ENCODE measurements at regions not wholly inside any gene's neighbourhood (a gene's known extent, or its start where the extent isn't known, plus 50 kb on each side); places are given as distances from the start of the nearest gene placed in this dataset.

DNA sequence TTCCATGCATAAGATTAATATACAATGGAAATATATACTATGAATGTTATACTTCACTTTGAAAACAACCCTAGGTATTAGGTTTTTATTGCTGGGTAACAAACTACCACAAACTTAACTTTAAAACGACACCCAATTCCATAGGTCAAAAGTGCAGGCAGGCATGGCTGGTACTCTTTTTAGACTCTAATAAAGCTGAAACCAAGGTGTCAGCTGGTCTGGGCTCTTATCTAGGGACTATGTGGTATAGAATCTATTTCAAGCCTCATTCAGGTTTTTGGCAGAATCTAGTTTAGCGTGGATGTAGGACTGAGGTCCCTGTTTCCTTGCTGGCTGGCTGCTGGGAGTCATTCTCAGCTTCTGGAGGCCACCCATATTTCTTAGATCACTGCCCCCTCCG is 65.0 kb upstream of the TMEM168 start:
- Histone ChIP-seq H3K4me3 (no peak overlapping the region), H3K79me2 (replicated peaks; ENCODE audit: insufficient read depth) (peaks cover 14% of the 10 kb centered on the region; the same call in 1 of the 2 replicates), H3K27ac (ENCODE audit: low read depth) (no peak overlapping the region), H3K9me2 (ENCODE audit: insufficient read depth) (no peaks in the 10 kb centered on the region), H3K27me3 (ENCODE audit: insufficient read depth) (no peaks in the 10 kb centered on the region), H3F3A (replicated peaks; ENCODE audit: low read depth) (no peaks in the 10 kb centered on the region), H3K36me3 (ENCODE audit: insufficient read depth) (no peaks in the 10 kb centered on the region), H4K20me1 (replicated peaks; ENCODE audit: insufficient read depth) (peaks cover 7% of the 10 kb centered on the region; the same call in 1 of the 2 replicates), H3K4me2 (no peak overlapping the region), H3K4me1 (ENCODE audit: insufficient read depth) (no peaks in the 10 kb centered on the region), H2AFZ (no peak overlapping the region)
- no peak overlapping the region for H3K4me3 Mint-ChIP-seq
- no peaks in the 10 kb centered on the region for H3K9me3 Mint-ChIP-seq
- H3K4me1 Mint-ChIP-seq: peaks cover 6% of the 10 kb centered on the region; the same call in 2 of the 3 replicates
- no peak for TF ChIP-seq JUNB (IDR thresholded peaks at IDR 0.05; ENCODE audit: unreplicated experiment)
- TF ChIP-seq NANOG (IDR thresholded peaks at IDR 0.05; ENCODE audit: borderline replicate concordance): no peak
- no peak overlapping the region for H3K27ac Mint-ChIP-seq
- H3K27me3 Mint-ChIP-seq (ENCODE audit: insufficient read depth, low read depth, poor library complexity): peaks cover under 1% of the 10 kb centered on the region
- no peaks in the 10 kb centered on the region; the same call in 2 of the 3 replicates for H3K36me3 Mint-ChIP-seq (ENCODE audit: low read depth)
- DNase-seq (ENCODE audit: low spot score) (no peak), ATAC-seq (no peak)

DNA sequence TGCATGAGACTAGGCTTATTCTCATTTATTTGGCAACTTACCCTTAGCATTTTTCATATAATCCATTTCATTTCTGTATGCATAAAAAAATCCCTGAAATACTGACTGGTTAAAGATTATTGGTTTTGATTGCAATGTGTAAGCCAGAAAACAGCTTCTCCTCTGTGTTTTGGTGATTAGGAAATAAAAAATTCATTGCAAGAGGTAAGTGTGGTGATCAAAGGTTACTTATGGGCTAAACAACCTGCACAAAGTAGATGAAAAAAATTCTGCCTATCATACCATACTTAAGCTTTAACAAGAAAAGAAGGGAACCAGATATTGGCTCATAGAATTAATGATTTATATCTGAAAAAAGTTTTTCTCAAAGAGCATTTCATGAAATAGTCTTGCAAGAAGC is 64.0 kb upstream of the TMEM168 start:
- H2AFZ ChIP-seq: no peak overlapping the region
- no peak overlapping the region for H3K27ac ChIP-seq (ENCODE audit: low read depth)
- no peaks in the 10 kb centered on the region for H3F3A ChIP-seq (replicated peaks; ENCODE audit: low read depth)
- no peaks in the 10 kb centered on the region for H3K9me2 ChIP-seq (ENCODE audit: insufficient read depth)
- Mint-ChIP-seq H3K4me1 (peaks cover 6% of the 10 kb centered on the region; the same call in 2 of the 3 replicates), H3K36me3 (ENCODE audit: low read depth) (no peaks in the 10 kb centered on the region; the same call in 2 of the 3 replicates), H3K27ac (no peak overlapping the region), H3K27me3 (ENCODE audit: insufficient read depth, low read depth, poor library complexity) (peaks cover 2% of the 10 kb centered on the region), H3K4me3 (no peak overlapping the region), H3K9me3 (no peaks in the 10 kb centered on the region)
- peaks cover 16% of the 10 kb centered on the region; the same call in 1 of the 2 replicates for H3K79me2 ChIP-seq (replicated peaks; ENCODE audit: insufficient read depth)
- peaks cover 7% of the 10 kb centered on the region; the same call in 1 of the 2 replicates for H4K20me1 ChIP-seq (replicated peaks; ENCODE audit: insufficient read depth)
- no peak for ATAC-seq
- no peak overlapping the region for H3K4me3 ChIP-seq
- no peak overlapping the region for H3K4me2 ChIP-seq
- no peaks in the 10 kb centered on the region for H3K36me3 ChIP-seq (ENCODE audit: insufficient read depth)
- no peaks in the 10 kb centered on the region for H3K27me3 ChIP-seq (ENCODE audit: insufficient read depth)
- DNase-seq (ENCODE audit: low spot score): no peak
- H3K4me1 ChIP-seq (ENCODE audit: insufficient read depth): no peaks in the 10 kb centered on the region
- TF ChIP-seq, protein P1, sequence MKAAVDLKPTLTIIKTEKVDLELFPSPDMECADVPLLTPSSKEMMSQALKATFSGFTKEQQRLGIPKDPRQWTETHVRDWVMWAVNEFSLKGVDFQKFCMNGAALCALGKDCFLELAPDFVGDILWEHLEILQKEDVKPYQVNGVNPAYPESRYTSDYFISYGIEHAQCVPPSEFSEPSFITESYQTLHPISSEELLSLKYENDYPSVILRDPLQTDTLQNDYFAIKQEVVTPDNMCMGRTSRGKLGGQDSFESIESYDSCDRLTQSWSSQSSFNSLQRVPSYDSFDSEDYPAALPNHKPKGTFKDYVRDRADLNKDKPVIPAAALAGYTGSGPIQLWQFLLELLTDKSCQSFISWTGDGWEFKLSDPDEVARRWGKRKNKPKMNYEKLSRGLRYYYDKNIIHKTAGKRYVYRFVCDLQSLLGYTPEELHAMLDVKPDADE (IDR thresholded peaks at IDR 0.05): no peak
- TF ChIP-seq ZNF462 (CRISPR knock-in tag; IDR thresholded peaks at IDR 0.05) (no peak), EZH2phosphoT487 (IDR thresholded peaks at IDR 0.05; ENCODE audit: unreplicated experiment) (no peak), POLR2AphosphoS5 (IDR thresholded peaks at IDR 0.05; ENCODE audit: low read depth) (no peak), ZNF114 (CRISPR knock-in tag; IDR thresholded peaks at IDR 0.05) (no peak), STAT1 (IDR thresholded peaks at IDR 0.05; ENCODE audit: unreplicated experiment) (no peak), NANOG (IDR thresholded peaks at IDR 0.05; ENCODE audit: borderline replicate concordance) (no peak), JUNB (IDR thresholded peaks at IDR 0.05; ENCODE audit: unreplicated experiment) (no peak), EZH2 (IDR thresholded peaks at IDR 0.05; ENCODE audit: low read depth, unreplicated experiment) (no peak)
- TF ChIP-seq, protein P2, sequence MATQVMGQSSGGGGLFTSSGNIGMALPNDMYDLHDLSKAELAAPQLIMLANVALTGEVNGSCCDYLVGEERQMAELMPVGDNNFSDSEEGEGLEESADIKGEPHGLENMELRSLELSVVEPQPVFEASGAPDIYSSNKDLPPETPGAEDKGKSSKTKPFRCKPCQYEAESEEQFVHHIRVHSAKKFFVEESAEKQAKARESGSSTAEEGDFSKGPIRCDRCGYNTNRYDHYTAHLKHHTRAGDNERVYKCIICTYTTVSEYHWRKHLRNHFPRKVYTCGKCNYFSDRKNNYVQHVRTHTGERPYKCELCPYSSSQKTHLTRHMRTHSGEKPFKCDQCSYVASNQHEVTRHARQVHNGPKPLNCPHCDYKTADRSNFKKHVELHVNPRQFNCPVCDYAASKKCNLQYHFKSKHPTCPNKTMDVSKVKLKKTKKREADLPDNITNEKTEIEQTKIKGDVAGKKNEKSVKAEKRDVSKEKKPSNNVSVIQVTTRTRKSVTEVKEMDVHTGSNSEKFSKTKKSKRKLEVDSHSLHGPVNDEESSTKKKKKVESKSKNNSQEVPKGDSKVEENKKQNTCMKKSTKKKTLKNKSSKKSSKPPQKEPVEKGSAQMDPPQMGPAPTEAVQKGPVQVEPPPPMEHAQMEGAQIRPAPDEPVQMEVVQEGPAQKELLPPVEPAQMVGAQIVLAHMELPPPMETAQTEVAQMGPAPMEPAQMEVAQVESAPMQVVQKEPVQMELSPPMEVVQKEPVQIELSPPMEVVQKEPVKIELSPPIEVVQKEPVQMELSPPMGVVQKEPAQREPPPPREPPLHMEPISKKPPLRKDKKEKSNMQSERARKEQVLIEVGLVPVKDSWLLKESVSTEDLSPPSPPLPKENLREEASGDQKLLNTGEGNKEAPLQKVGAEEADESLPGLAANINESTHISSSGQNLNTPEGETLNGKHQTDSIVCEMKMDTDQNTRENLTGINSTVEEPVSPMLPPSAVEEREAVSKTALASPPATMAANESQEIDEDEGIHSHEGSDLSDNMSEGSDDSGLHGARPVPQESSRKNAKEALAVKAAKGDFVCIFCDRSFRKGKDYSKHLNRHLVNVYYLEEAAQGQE (IDR thresholded peaks at IDR 0.05; ENCODE audit: unreplicated experiment): no peak

Data from GM23338 (cell line).